H1 (cell line): ENCODE measurements at regions not wholly inside any gene's neighbourhood (a gene's known extent, or its start where the extent isn't known, plus 50 kb on each side); places are given as distances from the start of the nearest gene placed in this dataset.

Experiments
- BACH1 ChIP-seq: IDR thresholded peaks from 2 replicates; pipeline ENCODE4 v1.6.1; 2012; ENCODE audit warnings: low read length, improper control_type of control experiment
- BCL11A ChIP-seq, 2 experiments: IDR thresholded peaks; one replicate each; pipeline ENCODE4 v1.6.1; 2011; ENCODE audit warnings: low read depth in 2 of 2, low read length in 2 of 2, mild to moderate bottlenecking in 2 of 2
- CREB1 ChIP-seq: IDR thresholded peaks from 2 replicates; pipeline ENCODE4 v1.6.1; 2012; ENCODE audit warnings: inconsistent platforms
- FOSL1 ChIP-seq: IDR thresholded peaks from 2 replicates; pipeline ENCODE4 v1.6.1; 2011; ENCODE audit warnings: mild to moderate bottlenecking, low read depth, low read length, moderate library complexity; ENCODE audit not compliant: insufficient read depth
- RAD21 ChIP-seq, 2 experiments: IDR thresholded peaks in 1 of 2; conservative IDR thresholded peaks in 1 of 2; 2 replicates each; pipeline ENCODE4 v1.6.1; 2011; ENCODE audit warnings: low read depth in 2 of 2, low read length in 2 of 2, improper control_type of control experiment in 1 of 2, inconsistent platforms in 1 of 2, mild to moderate bottlenecking in 1 of 2, moderate library complexity in 1 of 2
- RBBP5 ChIP-seq: IDR thresholded peaks from 2 replicates; pipeline ENCODE4 v1.7.1; 2012; ENCODE audit warnings: low read depth, mild to moderate bottlenecking, inconsistent platforms, low read length, moderate library complexity, borderline replicate concordance
- RFX5 ChIP-seq: IDR thresholded peaks from 2 replicates; pipeline ENCODE4 v1.6.1; 2011; ENCODE audit warnings: low read depth, low read length, improper control_type of control experiment, borderline replicate concordance
- TBP ChIP-seq: IDR thresholded peaks from 2 replicates; pipeline ENCODE4 v1.6.1; 2011; ENCODE audit warnings: low read depth, low read length, improper control_type of control experiment
- TF ChIP-seq, protein P1 (sequence below): fragments of 300-600 bp; sonication (generic); IDR thresholded peaks from 2 replicates; pipeline ENCODE4 v1.7.1; 2012; ENCODE audit warnings: low read length, moderate library complexity, mild to moderate bottlenecking, inconsistent platforms; ENCODE audit not compliant: insufficient replicate concordance

- TF ChIP-seq, protein P1, sequence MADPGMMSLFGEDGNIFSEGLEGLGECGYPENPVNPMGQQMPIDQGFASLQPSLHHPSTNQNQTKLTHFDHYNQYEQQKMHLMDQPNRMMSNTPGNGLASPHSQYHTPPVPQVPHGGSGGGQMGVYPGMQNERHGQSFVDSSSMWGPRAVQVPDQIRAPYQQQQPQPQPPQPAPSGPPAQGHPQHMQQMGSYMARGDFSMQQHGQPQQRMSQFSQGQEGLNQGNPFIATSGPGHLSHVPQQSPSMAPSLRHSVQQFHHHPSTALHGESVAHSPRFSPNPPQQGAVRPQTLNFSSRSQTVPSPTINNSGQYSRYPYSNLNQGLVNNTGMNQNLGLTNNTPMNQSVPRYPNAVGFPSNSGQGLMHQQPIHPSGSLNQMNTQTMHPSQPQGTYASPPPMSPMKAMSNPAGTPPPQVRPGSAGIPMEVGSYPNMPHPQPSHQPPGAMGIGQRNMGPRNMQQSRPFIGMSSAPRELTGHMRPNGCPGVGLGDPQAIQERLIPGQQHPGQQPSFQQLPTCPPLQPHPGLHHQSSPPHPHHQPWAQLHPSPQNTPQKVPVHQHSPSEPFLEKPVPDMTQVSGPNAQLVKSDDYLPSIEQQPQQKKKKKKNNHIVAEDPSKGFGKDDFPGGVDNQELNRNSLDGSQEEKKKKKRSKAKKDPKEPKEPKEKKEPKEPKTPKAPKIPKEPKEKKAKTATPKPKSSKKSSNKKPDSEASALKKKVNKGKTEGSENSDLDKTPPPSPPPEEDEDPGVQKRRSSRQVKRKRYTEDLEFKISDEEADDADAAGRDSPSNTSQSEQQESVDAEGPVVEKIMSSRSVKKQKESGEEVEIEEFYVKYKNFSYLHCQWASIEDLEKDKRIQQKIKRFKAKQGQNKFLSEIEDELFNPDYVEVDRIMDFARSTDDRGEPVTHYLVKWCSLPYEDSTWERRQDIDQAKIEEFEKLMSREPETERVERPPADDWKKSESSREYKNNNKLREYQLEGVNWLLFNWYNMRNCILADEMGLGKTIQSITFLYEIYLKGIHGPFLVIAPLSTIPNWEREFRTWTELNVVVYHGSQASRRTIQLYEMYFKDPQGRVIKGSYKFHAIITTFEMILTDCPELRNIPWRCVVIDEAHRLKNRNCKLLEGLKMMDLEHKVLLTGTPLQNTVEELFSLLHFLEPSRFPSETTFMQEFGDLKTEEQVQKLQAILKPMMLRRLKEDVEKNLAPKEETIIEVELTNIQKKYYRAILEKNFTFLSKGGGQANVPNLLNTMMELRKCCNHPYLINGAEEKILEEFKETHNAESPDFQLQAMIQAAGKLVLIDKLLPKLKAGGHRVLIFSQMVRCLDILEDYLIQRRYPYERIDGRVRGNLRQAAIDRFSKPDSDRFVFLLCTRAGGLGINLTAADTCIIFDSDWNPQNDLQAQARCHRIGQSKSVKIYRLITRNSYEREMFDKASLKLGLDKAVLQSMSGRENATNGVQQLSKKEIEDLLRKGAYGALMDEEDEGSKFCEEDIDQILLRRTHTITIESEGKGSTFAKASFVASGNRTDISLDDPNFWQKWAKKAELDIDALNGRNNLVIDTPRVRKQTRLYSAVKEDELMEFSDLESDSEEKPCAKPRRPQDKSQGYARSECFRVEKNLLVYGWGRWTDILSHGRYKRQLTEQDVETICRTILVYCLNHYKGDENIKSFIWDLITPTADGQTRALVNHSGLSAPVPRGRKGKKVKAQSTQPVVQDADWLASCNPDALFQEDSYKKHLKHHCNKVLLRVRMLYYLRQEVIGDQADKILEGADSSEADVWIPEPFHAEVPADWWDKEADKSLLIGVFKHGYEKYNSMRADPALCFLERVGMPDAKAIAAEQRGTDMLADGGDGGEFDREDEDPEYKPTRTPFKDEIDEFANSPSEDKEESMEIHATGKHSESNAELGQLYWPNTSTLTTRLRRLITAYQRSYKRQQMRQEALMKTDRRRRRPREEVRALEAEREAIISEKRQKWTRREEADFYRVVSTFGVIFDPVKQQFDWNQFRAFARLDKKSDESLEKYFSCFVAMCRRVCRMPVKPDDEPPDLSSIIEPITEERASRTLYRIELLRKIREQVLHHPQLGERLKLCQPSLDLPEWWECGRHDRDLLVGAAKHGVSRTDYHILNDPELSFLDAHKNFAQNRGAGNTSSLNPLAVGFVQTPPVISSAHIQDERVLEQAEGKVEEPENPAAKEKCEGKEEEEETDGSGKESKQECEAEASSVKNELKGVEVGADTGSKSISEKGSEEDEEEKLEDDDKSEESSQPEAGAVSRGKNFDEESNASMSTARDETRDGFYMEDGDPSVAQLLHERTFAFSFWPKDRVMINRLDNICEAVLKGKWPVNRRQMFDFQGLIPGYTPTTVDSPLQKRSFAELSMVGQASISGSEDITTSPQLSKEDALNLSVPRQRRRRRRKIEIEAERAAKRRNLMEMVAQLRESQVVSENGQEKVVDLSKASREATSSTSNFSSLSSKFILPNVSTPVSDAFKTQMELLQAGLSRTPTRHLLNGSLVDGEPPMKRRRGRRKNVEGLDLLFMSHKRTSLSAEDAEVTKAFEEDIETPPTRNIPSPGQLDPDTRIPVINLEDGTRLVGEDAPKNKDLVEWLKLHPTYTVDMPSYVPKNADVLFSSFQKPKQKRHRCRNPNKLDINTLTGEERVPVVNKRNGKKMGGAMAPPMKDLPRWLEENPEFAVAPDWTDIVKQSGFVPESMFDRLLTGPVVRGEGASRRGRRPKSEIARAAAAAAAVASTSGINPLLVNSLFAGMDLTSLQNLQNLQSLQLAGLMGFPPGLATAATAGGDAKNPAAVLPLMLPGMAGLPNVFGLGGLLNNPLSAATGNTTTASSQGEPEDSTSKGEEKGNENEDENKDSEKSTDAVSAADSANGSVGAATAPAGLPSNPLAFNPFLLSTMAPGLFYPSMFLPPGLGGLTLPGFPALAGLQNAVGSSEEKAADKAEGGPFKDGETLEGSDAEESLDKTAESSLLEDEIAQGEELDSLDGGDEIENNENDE = no peak
- TF ChIP-seq BCL11A (IDR thresholded peaks at IDR 0.05; ENCODE audit: low read depth in 2 of 2, low read length in 2 of 2) (no peak), FOSL1 (no peak), RFX5 (no peak), RBBP5 (no peak), TBP (no peak), RAD21 (IDR thresholded peaks at IDR 0.05 in 1 of 2, conservative IDR thresholded peaks at IDR 0.05 in 1 of 2; ENCODE audit: low read depth in 2 of 2, low read length in 2 of 2) (no peak), CREB1 (no peak), BACH1 (no peak)
These were observed 534.7 kb upstream of the CBLB start (continued) for GRCh38 chr3:106403371-106404145.
